ENCODE measurements at regions not wholly inside any gene's neighbourhood (a gene's known extent, or its start where the extent isn't known, plus 50 kb on each side); places are given as distances from the start of the nearest gene placed in this dataset.

DNA sequence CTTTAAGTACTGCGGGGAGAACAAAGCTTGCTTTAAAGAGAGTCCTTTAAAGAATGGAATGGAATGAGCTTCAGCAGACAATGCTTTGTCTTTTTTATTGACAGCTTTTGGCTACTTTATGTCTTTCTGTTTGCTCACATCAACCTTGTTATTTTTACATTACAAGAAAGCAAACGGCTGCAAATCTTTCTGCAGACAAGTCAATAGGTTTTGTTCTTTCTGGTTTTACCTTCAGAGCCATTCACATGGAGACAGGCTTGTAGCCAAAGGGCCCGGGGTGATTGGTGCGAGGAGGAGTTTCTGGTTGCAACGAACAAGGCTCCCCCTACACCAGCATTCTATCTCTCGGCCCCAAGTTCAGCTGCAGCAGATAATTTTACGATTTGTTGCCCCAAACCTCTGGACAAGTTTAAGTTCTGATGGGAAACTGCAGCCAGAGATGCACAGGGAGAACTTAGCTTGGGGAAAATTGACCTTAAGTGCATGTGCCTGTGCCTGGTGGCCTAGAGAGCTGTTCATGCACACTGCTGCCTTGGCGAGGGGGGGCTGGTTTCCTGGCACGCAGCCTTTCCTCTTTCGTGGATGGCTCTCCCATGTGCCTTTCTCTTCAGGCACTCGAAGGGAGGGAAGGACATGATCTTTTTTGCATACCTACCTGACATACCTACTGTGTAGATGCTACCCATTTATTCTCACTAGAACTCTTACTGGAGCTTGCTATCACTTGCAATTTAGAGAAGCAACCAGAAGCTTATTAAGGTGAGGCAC is 543.2 kb downstream of the DCDC2C start:
- Histone ChIP-seq H3K9me3 (ENCODE audit: insufficient read depth, low read length, severe bottlenecking) (no peaks in the 10 kb centered on the region), H3K36me3 (ENCODE audit: insufficient read depth, low read length) (no peaks in the 10 kb centered on the region), H3K4me1 (ENCODE audit: insufficient read depth, low read length) (no peaks in the 10 kb centered on the region), H3K27me3 (ENCODE audit: insufficient read depth, low read length, poor library complexity) (no peaks in the 10 kb centered on the region), H3K27ac (ENCODE audit: low read length) (no peak overlapping the region), H3K79me2 (ENCODE audit: insufficient read depth, low read length) (no peaks in the 10 kb centered on the region), H3K4me3 (ENCODE audit: low read depth in 1 of 2, low read length in 2 of 2) (no peak overlapping the region), H2AFZ (ENCODE audit: low read depth, low read length) (no peak overlapping the region), H4K20me1 (ENCODE audit: insufficient read depth, low read length) (no peaks in the 10 kb centered on the region), H3K4me2 (ENCODE audit: insufficient read depth, low read length) (no peak overlapping the region), H3K9ac (ENCODE audit: low read depth, low read length) (no peak overlapping the region)
- ATAC-seq (ENCODE audit: insufficient read depth, low read depth): no peak
- no peak for DNase-seq
- TF ChIP-seq CTCF (IDR thresholded peaks at IDR 0.05; ENCODE audit: borderline replicate concordance, extremely low read depth, low read length, poor library complexity, severe bottlenecking): no peak
- TF ChIP-seq EZH2 (IDR thresholded peaks at IDR 0.05; ENCODE audit: borderline replicate concordance, low read depth, low read length, severe bottlenecking): no peak

DNA sequence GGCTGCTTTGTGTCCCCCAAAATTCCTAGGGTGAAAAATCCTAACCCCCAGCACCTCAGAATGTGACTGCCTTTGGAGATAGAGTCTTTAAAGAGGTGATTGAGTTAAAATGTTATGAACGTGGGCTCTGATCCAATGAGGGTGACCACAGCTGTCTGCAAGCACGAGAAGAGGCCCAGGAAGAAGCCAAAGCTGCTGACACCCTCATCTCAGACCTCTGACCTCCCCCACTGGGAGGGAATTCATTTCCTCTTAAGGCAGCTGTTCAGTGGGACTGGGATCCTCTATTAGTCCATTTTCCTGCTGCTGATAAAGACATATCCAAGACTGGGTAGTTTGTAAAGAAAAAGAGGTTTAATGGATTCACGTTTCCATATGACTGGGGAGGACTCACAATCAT is 544.4 kb downstream of the DCDC2C start:
- Histone ChIP-seq H3K27me3 (ENCODE audit: insufficient read depth, low read length, poor library complexity) (no peaks in the 10 kb centered on the region), H3K27ac (ENCODE audit: low read length) (no peak overlapping the region), H3K9me3 (ENCODE audit: insufficient read depth, low read length, severe bottlenecking) (no peaks in the 10 kb centered on the region), H4K20me1 (ENCODE audit: insufficient read depth, low read length) (no peaks in the 10 kb centered on the region), H3K4me2 (ENCODE audit: insufficient read depth, low read length) (no peak overlapping the region), H3K4me3 (ENCODE audit: low read depth in 1 of 2, low read length in 2 of 2) (no peak overlapping the region), H2AFZ (ENCODE audit: low read depth, low read length) (no peak overlapping the region), H3K4me1 (ENCODE audit: insufficient read depth, low read length) (no peaks in the 10 kb centered on the region), H3K9ac (ENCODE audit: low read depth, low read length) (no peak overlapping the region), H3K36me3 (ENCODE audit: insufficient read depth, low read length) (no peaks in the 10 kb centered on the region), H3K79me2 (ENCODE audit: insufficient read depth, low read length) (no peaks in the 10 kb centered on the region)
- TF ChIP-seq EZH2 (IDR thresholded peaks at IDR 0.05; ENCODE audit: borderline replicate concordance, low read depth, low read length, severe bottlenecking) (no peak), CTCF (IDR thresholded peaks at IDR 0.05; ENCODE audit: borderline replicate concordance, extremely low read depth, low read length, poor library complexity, severe bottlenecking) (no peak)
- no peak for ATAC-seq (ENCODE audit: insufficient read depth, low read depth)
- no peak for DNase-seq

GRCh38 chr2:4255491-4255890 is 552.1 kb downstream of the DCDC2C start:
- Histone ChIP-seq H3K9me3 (ENCODE audit: insufficient read depth, low read length, severe bottlenecking) (no peaks in the 10 kb centered on the region), H3K27me3 (ENCODE audit: insufficient read depth, low read length, poor library complexity) (no peaks in the 10 kb centered on the region), H3K9ac (ENCODE audit: low read depth, low read length) (no peak overlapping the region), H4K20me1 (ENCODE audit: insufficient read depth, low read length) (no peaks in the 10 kb centered on the region), H3K4me3 (ENCODE audit: low read depth in 1 of 2, low read length in 2 of 2) (no peak overlapping the region), H3K79me2 (ENCODE audit: insufficient read depth, low read length) (no peaks in the 10 kb centered on the region), H3K4me2 (ENCODE audit: insufficient read depth, low read length) (no peak overlapping the region), H2AFZ (ENCODE audit: low read depth, low read length) (no peak overlapping the region), H3K36me3 (ENCODE audit: insufficient read depth, low read length) (no peaks in the 10 kb centered on the region), H3K4me1 (ENCODE audit: insufficient read depth, low read length) (no peaks in the 10 kb centered on the region), H3K27ac (ENCODE audit: low read length) (no peak overlapping the region)
- no peak for DNase-seq
- ATAC-seq (ENCODE audit: insufficient read depth, low read depth): no peak
- TF ChIP-seq CTCF (IDR thresholded peaks at IDR 0.05; ENCODE audit: borderline replicate concordance, extremely low read depth, low read length, poor library complexity, severe bottlenecking) (no peak), EZH2 (IDR thresholded peaks at IDR 0.05; ENCODE audit: borderline replicate concordance, low read depth, low read length, severe bottlenecking) (no peak)

Data from DND-41 (cell line).